OCI-LY7 (cell line): ENCODE measurements at regions not wholly inside any gene's neighbourhood (a gene's known extent, or its start where the extent isn't known, plus 50 kb on each side); places are given as distances from the start of the nearest gene placed in this dataset.

Source experiments
- BruUV-seq: library from RNA; stranded (reverse); fragments of 400-500 nt; replicated peaks from 2 replicates; lab custom pipeline; 2021; lab: Mats Ljungman, UMichigan
- CTCF ChIA-PET: fragments of 300-600 bp; sonication (Branson Sonifier 250); formaldehyde crosslinking; loops from one replicate; lab custom pipeline; 2022; ENCODE audit warnings: antibody characterized with exemption; ENCODE audit not compliant: unreplicated experiment; lab: Charles Lee
- POLR2A ChIA-PET: fragments of 300-600 bp; sonication (Branson Sonifier 250); formaldehyde crosslinking; loops from one replicate; lab custom pipeline; 2022; ENCODE audit warnings: antibody characterized with exemption; lab: Charles Lee
- DNase-seq: peaks from one replicate; pipeline ENCODE4 v3.0.0-alpha.2; 2015; ENCODE audit warnings: low spot score
- H2AFZ ChIP-seq: fragments of 200-600 bp; sonication (generic), shearing (Covaris generic); 2 replicates; pipeline ENCODE4 v1.6.1; 2014; ENCODE audit warnings: mild to moderate bottlenecking, antibody characterized with exemption, low read length, moderate library complexity
- H3K27ac ChIP-seq: fragments of 200-600 bp; sonication (generic); 2 replicates; pipeline ENCODE4 v1.5.1; 2014; ENCODE audit warnings: mixed run types, low read depth, mild to moderate bottlenecking, moderate library complexity, low read length, inconsistent platforms; ENCODE audit not compliant: poor library complexity, severe bottlenecking
- H3K36me3 ChIP-seq: fragments of 200-600 bp; sonication (generic); 2 replicates; pipeline ENCODE4 v1.6.1; 2014; ENCODE audit warnings: mild to moderate bottlenecking, antibody characterized with exemption, low read length, moderate library complexity, mixed read lengths; ENCODE audit not compliant: insufficient read depth
- H3K4me1 ChIP-seq: fragments of 200-600 bp; sonication (generic); 2 replicates; pipeline ENCODE4 v1.5.1; 2014; ENCODE audit warnings: mild to moderate bottlenecking, low read length; ENCODE audit not compliant: insufficient read depth, poor library complexity, severe bottlenecking
- H3K4me2 ChIP-seq: fragments of 200-600 bp; sonication (generic); 2 replicates; pipeline ENCODE4 v1.6.1; 2014; ENCODE audit warnings: mild to moderate bottlenecking, low read length
- H3K4me3 ChIP-seq: fragments of 200-600 bp; sonication (generic); 2 replicates; pipeline ENCODE4 v1.5.1; 2014; ENCODE audit warnings: mild to moderate bottlenecking, low read depth, low read length; ENCODE audit not compliant: poor library complexity, severe bottlenecking
- H3K79me2 ChIP-seq: fragments of 200-600 bp; sonication (generic); 2 replicates; pipeline ENCODE4 v1.6.1; 2016; ENCODE audit warnings: low read depth, mild to moderate bottlenecking, low read length, moderate library complexity, mixed read lengths; ENCODE audit not compliant: insufficient read depth
- H3K9me2 ChIP-seq: fragments of 200-600 bp; sonication (generic); 2 replicates; pipeline ENCODE4 v1.6.1; 2016; ENCODE audit warnings: mild to moderate bottlenecking, low read length, mixed read lengths; ENCODE audit not compliant: insufficient read depth
- H3K9me3 ChIP-seq: fragments of 200-600 bp; sonication (generic); 2 replicates; pipeline ENCODE4 v1.6.1; 2014; ENCODE audit warnings: mild to moderate bottlenecking, mixed run types, low read length, mixed read lengths
- H4K20me1 ChIP-seq: fragments of 200-600 bp; sonication (generic); 2 replicates; pipeline ENCODE4 v1.6.1; 2014; ENCODE audit warnings: mild to moderate bottlenecking, antibody characterized with exemption, low read length, moderate library complexity, mixed read lengths; ENCODE audit not compliant: insufficient read depth
- CTCF ChIP-seq: fragments of 200-600 bp; sonication (generic); conservative IDR thresholded peaks from 2 replicates; pipeline ENCODE4 v1.5.1; 2014; ENCODE audit warnings: mild to moderate bottlenecking, antibody characterized with exemption, low read length, moderate library complexity, mixed read lengths
- EZH2phosphoT487 ChIP-seq: fragments of 200-600 bp; sonication (generic); IDR thresholded peaks from 2 replicates; pipeline ENCODE4 v1.6.1; 2018; ENCODE audit warnings: low read depth, borderline replicate concordance, mild to moderate bottlenecking, mixed run types, antibody characterized with exemption, low read length, moderate library complexity, mixed read lengths
- intact Hi-C: fragments of 100-400 bp; cut with micrococcal nuclease; formaldehyde crosslinking; loops from one replicate; pipeline ENCODE4 v1.10.0; 2022; ENCODE audit not compliant: unreplicated experiment

- no peak overlapping the region for H3K27ac ChIP-seq
- no peaks in the 10 kb centered on the region for H3K9me3 ChIP-seq
- POLR2A ChIA-PET, result no interaction called here
- no peak overlapping the region for H2AFZ ChIP-seq
- TF ChIP-seq EZH2phosphoT487 (no peak), CTCF (no peak)
- H3K9me2 ChIP-seq, result no peaks in the 10 kb centered on the region
- H3K4me2 ChIP-seq, result no peak overlapping the region
- BruUV-seq, result no TSS peak
- intact Hi-C loops, result no loop called here
- CTCF ChIA-PET, result no interaction called here
- no peaks in the 10 kb centered on the region for H4K20me1 ChIP-seq
- H3K4me3 ChIP-seq, result no peak overlapping the region
- H3K36me3 ChIP-seq, result no peaks in the 10 kb centered on the region
- no peak for DNase-seq
- no peaks in the 10 kb centered on the region for H3K79me2 ChIP-seq
- no peaks in the 10 kb centered on the region for H3K4me1 ChIP-seq
Measured at GRCh38 chr13:107827840-107828549, 387.3 kb downstream of the LIG4 start.

DNA sequence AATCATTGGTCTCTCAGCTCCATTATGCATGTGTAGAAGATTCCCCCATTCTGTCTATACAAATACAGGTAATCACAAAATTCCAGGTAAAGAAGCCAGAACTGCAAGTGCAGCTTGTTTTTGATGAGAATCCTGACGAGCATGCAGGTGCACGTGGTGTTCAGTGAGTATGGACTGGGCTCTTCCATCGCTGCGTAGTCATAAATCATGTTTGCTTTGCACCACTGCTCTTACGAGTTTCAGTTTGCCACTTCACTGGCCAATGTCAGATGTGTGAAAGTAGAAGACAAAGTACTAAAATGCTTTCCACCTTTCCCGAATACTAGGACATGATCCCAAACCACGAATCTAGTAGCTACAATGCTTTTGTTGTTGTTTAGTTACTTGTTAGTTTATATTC is 390.7 kb downstream of the LIG4 start:
- no peak for DNase-seq
- Histone ChIP-seq H4K20me1 (no peaks in the 10 kb centered on the region), H3K9me3 (no peaks in the 10 kb centered on the region), H3K36me3 (no peaks in the 10 kb centered on the region), H2AFZ (no peak overlapping the region), H3K4me2 (no peak overlapping the region), H3K4me3 (no peak overlapping the region), H3K79me2 (no peaks in the 10 kb centered on the region), H3K4me1 (no peaks in the 10 kb centered on the region), H3K9me2 (no peaks in the 10 kb centered on the region), H3K27ac (no peak overlapping the region)
- POLR2A ChIA-PET, result no interaction called here
- BruUV-seq, result no TSS peak
- TF ChIP-seq EZH2phosphoT487 (no peak), CTCF (no peak)
- CTCF ChIA-PET, result no interaction called here
- intact Hi-C loops, result no loop called here

DNA sequence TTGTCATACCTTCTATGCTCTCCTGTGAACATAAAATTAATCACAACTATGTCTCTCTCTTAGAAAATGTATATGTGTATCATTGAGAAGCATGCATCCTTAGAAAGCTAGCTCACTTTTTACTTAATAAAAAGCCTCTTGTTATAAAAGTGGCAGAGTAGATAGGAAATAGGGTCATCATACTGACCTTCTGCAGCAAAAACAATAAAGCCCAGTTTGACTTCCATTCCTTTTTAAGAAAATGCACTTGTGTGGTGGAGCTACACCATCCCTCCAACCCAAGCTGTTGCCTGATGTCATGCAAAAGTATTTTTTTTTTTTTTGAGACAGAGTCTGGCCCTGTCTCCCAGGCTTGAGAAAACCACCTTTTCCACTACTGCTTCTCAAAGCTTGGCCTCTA is 393.3 kb downstream of the LIG4 start:
- Histone ChIP-seq H3K79me2 (no peaks in the 10 kb centered on the region), H3K36me3 (no peaks in the 10 kb centered on the region), H3K4me1 (no peaks in the 10 kb centered on the region), H3K4me3 (no peak overlapping the region), H3K9me2 (no peaks in the 10 kb centered on the region), H3K9me3 (no peaks in the 10 kb centered on the region), H3K27ac (no peak overlapping the region), H2AFZ (no peak overlapping the region), H4K20me1 (no peaks in the 10 kb centered on the region), H3K4me2 (no peak overlapping the region)
- ChIA-PET CTCF (no interaction called here), POLR2A (no interaction called here)
- intact Hi-C loops, result no loop called here
- TF ChIP-seq EZH2phosphoT487, result no peak
- TF ChIP-seq CTCF, result no peak
- no TSS peak for BruUV-seq
- no peak for DNase-seq
